ENCODE measurements at regions not wholly inside any gene's neighbourhood (a gene's known extent, or its start where the extent isn't known, plus 50 kb on each side); places are given as distances from the start of the nearest gene placed in this dataset.

DNA sequence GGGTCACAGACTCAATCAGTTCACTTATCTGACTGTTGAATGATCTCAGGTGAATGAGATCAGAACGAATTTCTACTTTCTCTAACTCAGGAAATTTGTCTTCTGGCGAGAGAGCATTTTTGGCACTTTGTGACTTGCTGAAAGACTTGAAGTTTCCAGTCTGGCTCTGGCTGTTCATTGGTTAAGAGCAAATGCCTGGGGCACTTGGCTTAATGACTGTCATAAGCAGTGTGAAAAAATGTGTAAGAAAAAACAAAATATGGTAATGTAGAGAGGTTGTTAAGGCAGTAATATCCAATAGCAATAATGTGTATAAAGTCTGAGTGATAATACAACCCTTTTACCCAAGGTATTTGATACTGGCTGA is 71.3 kb upstream of the PGRMC2 start:
- no peak for DNase-seq (ENCODE audit: low spot score)
- in situ Hi-C loops (cut with HindIII; ENCODE audit: low sequenced_read_pairs) = no loop called here

DNA sequence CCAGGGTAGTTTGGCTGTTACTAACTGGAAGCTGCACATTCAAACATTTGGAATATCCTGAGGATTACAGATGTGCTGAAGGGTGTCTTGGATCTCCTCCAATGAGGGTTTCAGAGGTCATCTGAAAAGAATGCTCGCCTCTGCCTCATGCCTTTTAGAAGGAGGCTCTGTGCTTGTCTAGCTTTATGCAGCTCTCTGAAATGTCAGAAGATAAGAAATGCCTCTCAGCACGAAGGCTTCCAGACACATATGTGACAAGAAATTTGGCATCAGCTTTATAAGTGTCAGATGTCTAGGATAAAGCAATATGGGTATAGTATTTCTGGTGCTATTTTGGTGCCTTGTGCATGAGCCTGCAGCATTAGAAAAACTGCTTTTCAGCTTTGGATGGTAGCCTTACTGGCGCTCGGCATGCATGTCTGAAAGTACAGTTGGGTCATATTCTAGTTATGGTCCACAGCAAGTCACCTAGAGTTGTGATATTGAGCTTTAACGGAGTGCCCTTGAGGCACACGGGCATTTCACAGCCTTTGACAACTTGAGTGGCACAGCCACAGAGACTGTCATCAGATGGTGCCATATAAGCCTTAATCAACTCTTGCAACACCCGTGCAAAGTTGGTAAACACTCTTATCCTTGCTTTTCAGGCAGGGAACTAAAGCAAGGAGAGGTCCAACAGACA is 70.8 kb upstream of the PGRMC2 start:
- in situ Hi-C loops (cut with HindIII; ENCODE audit: low sequenced_read_pairs) = no loop called here
- no peak for DNase-seq (ENCODE audit: low spot score)

DNA sequence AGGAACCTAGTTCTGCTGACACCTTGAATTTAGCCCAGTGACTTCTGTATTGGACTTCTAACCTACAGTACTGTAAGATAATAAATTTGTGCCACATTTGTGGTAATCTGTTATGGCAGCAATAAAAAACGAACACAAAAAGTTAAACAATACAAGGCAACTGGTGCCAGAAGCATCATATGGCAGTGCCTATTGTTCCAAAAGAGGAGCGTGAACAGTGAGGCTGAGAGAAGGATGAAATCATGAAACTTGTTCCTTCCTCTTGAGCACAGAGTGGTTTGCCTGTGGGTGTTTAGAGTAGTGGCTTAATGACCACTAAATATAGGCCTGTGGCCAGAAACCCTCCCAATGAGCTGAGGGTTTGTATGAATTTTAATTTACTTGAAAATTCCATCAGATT is 69.7 kb upstream of the PGRMC2 start:
- in situ Hi-C loops (cut with HindIII; ENCODE audit: low sequenced_read_pairs) = no loop called here
- no peak for DNase-seq (ENCODE audit: low spot score)

DNA sequence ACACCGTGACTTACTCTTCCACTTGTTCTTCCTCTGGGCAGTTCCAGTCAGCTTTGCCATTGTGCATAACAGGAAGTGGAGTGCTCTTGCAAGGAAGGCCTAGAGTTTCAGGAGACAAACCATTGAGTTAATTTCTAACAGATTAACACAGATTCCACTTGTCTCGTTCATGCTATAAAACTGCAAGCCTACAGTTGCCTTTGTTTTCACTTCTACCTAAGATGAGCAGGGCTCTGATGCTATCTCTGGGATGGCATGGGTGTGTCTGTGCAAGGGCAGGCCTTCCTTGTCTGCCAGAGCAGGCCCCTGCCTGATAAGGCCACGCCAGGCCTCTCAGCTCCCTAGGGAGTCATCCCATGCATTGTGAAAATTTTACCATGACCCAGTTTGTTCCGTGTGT is 67.7 kb upstream of the PGRMC2 start:
- in situ Hi-C loops (cut with HindIII; ENCODE audit: low sequenced_read_pairs) = no loop called here
- no peak for DNase-seq (ENCODE audit: low spot score)

DNA sequence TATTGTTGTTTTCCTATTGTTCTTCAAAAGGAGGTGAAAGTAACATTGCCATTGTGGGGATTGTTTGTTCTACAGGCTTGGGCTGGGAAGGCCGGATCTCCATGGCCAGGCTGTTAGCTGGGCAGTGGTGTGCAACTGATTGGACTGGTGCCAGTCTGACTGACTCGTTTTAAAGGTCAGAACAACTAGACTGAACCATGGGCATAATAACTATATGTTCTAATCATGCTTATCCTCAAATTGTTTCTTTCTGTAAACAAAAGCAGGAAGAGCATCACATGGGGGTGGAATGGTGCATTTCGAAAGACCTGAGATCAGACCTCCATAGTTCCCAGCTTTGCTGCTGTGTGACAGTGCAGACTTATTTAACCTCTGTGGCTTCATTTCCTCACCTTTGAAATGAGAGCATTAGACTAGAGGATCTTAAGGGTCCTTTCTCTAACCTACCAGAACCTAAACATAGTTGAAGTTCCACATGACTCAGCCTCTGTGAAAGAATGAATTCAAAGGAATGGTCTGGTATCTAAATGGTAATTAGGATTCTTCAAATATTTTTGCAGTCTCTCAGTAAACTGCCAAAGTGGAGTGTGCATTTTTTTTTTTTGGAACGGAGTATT is 66.7 kb upstream of the PGRMC2 start:
- in situ Hi-C loops (cut with HindIII; ENCODE audit: low sequenced_read_pairs) = no loop called here
- no peak for DNase-seq (ENCODE audit: low spot score)

DNA sequence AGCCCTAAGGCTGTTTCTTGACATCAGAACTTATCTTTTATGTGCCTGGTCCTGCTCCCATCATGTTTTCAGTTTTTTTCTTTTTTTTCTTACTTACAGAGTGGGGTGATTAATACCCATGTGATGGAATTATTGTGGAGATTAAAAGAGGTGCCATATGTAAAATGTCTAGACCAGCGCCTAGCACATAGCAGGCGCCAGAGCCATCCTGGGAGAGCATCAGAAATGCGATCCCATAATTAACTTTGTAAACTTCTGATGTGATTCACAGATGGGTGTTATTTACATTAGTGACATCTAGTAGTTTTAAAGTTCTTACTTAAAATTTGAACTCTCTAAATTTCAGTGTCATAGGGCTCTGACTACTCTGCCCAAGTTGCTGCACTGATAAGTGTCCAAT is 66.2 kb upstream of the PGRMC2 start:
- in situ Hi-C loops (cut with HindIII; ENCODE audit: low sequenced_read_pairs) = no loop called here
- DNase-seq (ENCODE audit: low spot score) = no peak

DNA sequence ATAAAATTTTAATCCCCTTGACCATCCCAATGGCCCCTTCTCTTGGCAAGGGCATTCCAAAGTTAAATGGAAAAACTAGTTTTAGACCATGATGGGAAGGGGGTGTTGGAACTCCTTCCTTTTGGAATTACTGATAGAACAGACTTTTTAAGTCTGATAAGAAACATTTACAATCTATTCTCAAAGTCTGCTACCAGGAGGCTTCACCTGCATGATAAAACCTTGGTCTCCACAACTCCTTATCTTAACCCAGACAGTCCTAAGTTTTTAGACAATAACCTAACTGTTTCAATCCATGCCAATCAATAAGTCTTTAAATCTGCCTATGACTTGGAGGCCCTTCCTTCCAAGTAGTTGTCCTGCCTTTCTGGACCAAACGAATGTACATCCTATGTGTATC is 63.9 kb upstream of the PGRMC2 start:
- in situ Hi-C loops (cut with HindIII; ENCODE audit: low sequenced_read_pairs) = no loop called here
- DNase-seq (ENCODE audit: low spot score) = no peak

DNA sequence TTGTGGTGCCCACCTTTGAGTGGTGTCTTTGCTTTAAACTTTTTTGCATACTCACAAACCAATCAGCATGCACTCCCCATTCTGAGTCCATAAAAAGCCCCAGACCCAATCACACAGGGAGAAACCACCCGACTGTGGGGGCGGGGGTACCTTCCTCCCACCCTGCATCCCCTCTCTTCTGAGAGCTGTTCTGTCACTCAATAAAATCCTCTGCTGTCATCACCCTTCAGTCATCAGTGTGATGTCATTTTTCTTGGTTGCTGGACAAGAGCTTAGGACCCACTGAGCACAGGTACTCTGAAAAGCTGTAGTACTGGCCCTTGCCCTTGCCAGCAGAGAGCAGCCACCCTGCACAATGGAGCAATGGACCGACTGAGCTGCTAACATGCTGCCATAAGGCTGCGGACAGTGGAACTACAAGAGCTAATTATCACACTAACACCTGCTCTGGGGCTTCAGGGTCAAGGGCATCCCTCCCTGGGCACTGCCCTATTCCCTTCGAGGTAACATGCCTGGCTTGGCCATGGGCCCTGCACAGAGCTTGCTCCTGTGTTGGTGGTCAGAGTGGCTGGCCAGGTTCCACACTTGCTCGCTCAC is 62.9 kb upstream of the PGRMC2 start:
- in situ Hi-C loops (cut with HindIII; ENCODE audit: low sequenced_read_pairs) = no loop called here
- no peak for DNase-seq (ENCODE audit: low spot score)

DNA sequence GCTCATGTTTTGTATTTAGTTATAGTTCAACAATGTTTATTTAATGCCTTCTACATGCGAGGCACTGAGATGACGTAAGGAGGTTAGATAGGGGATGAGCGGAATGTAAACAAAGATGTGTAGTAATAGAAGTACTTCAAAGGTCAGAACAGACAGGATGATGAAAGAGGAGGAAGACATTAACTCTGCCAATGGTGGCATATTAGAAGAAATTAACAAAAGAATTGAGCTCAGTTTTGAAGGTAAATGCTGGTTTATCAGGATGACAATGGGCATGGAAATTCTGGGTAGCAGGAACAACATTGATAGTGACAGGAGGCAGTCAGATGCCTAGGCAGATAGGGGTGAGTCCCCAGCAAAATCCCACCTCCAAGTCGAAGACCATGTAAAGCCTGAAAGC is 62.3 kb upstream of the PGRMC2 start:
- DNase-seq (ENCODE audit: low spot score) = no peak
- in situ Hi-C loops (cut with HindIII; ENCODE audit: low sequenced_read_pairs) = no loop called here

DNA sequence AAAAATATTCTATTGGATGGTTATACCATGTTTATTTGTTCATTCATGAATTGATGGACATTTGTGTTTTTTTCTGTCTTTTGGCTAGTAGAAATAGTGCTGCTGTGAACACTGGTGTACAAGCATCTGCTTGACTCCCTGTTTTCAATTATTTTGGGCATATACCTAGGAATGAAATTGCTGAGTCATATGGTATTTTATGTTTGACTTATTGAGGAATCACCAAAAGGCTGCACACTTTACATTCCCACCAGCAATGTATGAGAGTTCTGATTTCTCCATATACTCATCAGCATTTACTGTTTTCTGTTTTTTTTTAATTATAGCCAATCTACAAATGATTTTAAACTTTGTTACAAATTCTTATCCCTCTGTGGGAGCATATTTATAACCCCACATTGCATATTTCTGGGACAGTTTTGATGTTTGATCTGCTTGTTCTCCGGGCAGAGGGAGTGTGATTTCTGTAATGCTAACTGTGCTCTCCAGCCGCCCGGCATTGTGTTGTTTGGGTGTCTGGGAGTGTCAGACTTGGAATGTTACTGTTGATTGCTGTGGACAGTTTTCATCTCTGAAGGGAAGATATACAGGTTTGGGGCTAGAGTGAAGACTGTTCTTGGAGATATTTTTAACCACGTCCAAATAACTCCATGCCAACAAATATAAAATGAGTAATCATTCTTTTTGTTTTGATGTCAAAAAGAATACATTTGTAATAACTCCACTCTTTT is 60.5 kb upstream of the PGRMC2 start:
- DNase-seq (ENCODE audit: low spot score) = no peak
- in situ Hi-C loops (cut with HindIII; ENCODE audit: low sequenced_read_pairs) = no loop called here

DNA sequence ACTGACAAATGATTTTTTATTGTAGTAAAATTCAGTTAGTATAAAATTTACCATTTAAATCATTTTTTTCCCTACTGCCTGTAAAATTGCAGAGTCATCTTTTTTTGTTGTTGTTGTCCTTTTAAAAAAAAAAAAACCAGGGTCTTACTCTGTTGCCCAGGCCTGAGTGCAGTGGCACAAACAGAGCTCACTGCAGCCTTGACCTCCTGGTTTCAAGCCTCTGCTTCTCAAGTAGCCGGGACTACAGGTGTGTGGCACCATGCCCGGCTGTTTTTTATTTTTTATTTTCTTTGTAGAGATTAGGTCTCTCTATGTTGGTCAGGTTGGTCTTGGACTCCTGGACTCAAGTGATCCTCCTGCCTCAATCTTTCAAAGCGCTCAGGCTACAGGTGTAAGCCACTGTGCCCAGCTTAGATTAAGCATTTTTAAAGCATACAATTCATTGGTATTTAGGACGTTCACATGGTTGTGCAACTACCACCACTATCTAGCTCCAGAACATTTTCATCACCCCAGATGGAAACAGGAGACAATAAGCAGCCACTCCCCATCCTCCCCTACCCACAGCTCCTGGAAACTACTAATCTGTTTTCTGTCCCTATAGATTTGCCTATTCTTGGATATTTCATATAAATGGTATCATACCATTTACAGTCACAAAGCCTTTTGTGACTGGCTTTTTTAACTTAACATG is 59.7 kb upstream of the PGRMC2 start:
- in situ Hi-C loops (cut with HindIII; ENCODE audit: low sequenced_read_pairs) = no loop called here
- DNase-seq (ENCODE audit: low spot score) = no peak

DNA sequence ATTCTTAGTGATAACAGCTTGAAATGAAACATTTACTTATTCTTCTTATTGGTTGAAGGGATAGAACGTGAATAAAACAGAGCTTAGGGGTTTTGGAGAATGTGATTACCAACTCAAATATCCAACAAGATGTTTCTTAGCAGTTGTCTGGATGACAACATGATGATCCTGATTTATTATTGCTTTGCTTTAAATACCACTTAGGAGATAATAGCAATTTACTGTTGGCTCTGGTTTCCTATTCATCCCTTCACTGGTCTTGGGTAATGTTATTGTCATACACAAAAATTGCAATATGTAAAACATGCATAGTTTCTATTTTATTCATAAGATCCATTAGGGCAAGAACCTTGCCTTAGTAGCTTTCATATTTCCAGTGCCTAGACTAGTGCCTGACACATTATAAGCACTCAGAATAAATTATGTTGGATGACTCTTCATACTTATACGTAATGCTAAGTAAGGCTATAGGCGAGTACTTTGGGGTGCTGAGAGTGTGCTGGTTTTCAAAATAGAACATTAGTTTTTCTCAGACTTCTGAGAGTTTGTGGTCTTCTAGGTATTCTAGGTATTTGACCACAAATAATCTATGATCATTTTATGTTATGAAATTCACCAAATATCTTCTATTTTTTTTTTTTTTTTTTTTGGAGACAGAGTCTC is 58.6 kb upstream of the PGRMC2 start:
- in situ Hi-C loops (cut with HindIII; ENCODE audit: low sequenced_read_pairs) = no loop called here
- DNase-seq (ENCODE audit: low spot score) = no peak

DNA sequence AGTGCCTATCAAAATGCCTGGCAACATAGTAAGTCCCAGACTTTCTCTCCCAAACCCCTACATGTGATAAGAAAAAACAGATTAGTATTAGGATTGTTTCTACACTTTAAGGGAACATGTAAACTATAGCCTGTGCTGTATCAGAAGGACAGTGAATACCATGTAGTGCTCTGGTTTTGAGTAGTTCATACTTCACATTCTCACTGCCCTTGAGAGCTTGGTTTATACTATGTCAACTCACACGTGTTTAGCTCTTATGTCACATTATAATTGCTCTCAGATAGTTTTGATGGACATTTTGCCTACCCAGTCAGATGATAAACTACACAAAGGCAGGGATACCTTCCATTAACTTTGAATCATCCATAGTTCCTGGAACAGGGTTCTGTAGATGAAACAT is 58.0 kb upstream of the PGRMC2 start:
- DNase-seq (ENCODE audit: low spot score) = no peak
- in situ Hi-C loops (cut with HindIII; ENCODE audit: low sequenced_read_pairs) = no loop called here

DNA sequence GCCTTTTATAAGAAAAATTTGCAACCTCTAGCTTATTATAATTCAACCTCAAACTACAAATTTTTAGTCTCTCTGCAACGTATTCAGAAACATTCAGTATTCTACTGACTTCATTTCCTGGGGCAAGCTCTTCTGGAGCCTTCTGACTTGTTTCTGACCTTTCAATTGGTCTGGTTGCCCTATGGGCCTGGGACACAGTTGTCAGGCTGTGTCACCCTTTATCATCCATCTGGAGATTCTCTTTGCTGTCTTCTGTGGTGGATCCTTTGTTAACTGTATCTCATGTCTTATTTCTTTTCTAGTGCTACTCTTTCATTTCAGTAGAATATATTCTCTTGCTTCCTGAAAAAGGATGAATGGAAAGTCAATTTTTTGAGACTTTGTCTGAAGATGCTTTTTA is 55.1 kb upstream of the PGRMC2 start:
- in situ Hi-C loops (cut with HindIII; ENCODE audit: low sequenced_read_pairs) = no loop called here
- DNase-seq (ENCODE audit: low spot score) = no peak

DNA sequence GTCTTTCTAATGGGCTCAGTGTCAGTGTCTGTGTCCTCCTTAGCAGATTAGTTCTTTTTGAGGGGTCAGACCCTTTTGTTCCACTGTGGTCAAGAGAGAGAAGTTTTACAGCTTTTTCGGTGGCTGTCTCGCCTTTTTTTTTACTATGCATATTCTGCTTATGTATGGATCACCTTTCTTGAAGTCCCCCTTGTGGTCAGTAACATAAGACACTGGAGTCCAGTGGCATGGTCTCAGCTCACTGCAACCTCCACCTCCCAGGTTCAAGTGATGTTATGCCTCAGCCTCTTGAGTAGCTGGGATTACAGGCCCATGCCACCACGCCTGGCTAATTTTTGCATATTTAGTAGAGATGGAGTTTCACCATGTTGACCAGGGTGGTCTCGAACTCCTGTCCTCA is 54.0 kb upstream of the PGRMC2 start:
- no peak for DNase-seq (ENCODE audit: low spot score)
- in situ Hi-C loops (cut with HindIII; ENCODE audit: low sequenced_read_pairs) = no loop called here

DNA sequence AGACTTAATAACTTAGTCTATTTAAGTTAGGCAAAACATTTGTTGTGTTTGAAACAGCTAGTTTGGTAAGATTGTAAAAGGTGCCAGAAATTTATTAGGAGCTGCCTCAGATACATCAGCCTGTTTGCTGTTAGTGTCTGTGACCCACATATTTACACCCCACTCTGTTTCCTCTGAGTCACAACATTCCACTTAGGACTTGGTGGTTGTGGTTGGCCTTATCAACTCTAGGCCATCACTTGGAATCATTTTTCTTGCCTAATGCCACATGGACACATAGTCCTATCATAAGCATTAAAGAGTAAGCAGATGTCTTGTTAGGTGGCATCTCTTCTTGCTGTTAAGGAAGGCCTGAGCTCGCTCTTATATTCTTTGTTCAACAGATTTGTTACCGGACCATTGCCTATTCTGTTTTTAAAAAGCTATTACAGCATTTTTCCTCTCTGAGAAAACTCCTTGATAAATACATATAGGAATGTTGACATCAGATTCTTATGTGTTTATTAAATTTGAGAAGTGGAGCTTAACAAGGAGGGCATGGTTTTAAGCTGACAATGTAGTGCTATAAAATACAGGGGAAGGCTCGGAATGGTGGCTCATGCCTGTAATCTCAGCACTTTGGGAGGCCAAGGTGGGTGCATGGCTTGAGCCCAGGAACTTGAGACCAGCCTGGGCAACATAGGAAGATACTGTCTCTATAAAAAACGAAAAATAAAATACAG is 51.2 kb upstream of the PGRMC2 start:
- in situ Hi-C loops (cut with HindIII; ENCODE audit: low sequenced_read_pairs) = no loop called here
- no peak for DNase-seq (ENCODE audit: low spot score)

DNA sequence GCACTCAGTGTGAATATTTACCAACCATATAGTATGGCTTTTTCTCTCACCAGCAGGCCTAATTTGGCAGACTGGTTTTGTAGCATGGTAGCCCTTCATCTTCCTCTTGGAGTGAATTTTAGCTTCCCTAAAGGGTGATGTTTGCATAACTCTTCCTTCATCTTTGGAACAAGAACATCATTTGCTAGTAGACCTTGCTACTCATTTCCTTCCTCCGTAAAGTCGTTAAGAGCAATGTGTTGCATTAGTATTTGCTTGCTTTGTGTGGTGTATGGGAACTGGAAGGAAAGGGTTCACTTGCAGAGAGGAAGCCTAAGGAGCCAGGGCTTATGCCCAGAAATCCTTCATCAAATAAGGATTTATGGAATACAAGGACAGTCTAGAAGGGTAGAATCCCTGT is 50.2 kb upstream of the PGRMC2 start:
- in situ Hi-C loops (cut with HindIII; ENCODE audit: low sequenced_read_pairs) = no loop called here
- no peak for DNase-seq (ENCODE audit: low spot score)
